Fibroblast of lung (primary cell): ENCODE measurements at regions not wholly inside any gene's neighbourhood (a gene's known extent, or its start where the extent isn't known, plus 50 kb on each side); places are given as distances from the start of the nearest gene placed in this dataset.

Source experiments
- CTCF ChIP-seq, 2 donors: IDR thresholded peaks in 1 of 2; conservative IDR thresholded peaks in 1 of 2; 1 replicate in 1 of 2; 2 replicates in 1 of 2; pipeline ENCODE4 v1.5.1; 2011 to 2012; ENCODE audit warnings: low read length in 2 of 2, control low read depth in 1 of 2, inconsistent platforms in 1 of 2, low read depth in 1 of 2, mild to moderate bottlenecking in 1 of 2
- EZH2 ChIP-seq: IDR thresholded peaks from 2 replicates; pipeline ENCODE4 v1.5.1; 2012; ENCODE audit warnings: low read length, control low read depth, mild to moderate bottlenecking; ENCODE audit errors: missing control alignments

GRCh38 chr13:109301726-109302125 lies 484.7 kb downstream of the IRS2 start:
- TF ChIP-seq CTCF (conservative IDR thresholded peaks at IDR 0.05 in 1 of 2, IDR thresholded peaks at IDR 0.05 in 1 of 2; ENCODE audit: low read depth in 1 of 2, low read length in 2 of 2): no peak
- TF ChIP-seq EZH2: no peak
